ENCODE measurements at regions not wholly inside any gene's neighbourhood (a gene's known extent, or its start where the extent isn't known, plus 50 kb on each side); places are given as distances from the start of the nearest gene placed in this dataset.

- DNase-seq: no peak
These were observed 543.7 kb downstream of the ARAP2 start for GRCh38 chr4:35700663-35701062.

GRCh38 chr4:35709080-35709479 is 535.2 kb downstream of the ARAP2 start:
- no peak for DNase-seq

- no peak for DNase-seq
These were observed 534.0 kb downstream of the ARAP2 start for GRCh38 chr4:35710343-35710742.

GRCh38 chr4:35711127-35711526 is 533.2 kb downstream of the ARAP2 start:
- no peak for DNase-seq

- no peak for DNase-seq
These were observed 520.3 kb downstream of the ARAP2 start for GRCh38 chr4:35723973-35724372.

- DNase-seq: no peak
These were observed 519.2 kb downstream of the ARAP2 start for GRCh38 chr4:35725131-35725530.

- no peak for DNase-seq
These were observed 513.9 kb downstream of the ARAP2 start for GRCh38 chr4:35730414-35730813.

GRCh38 chr4:35734381-35735098 is 509.8 kb downstream of the ARAP2 start:
- DNase-seq: no peak

- no peak for DNase-seq
These were observed 505.0 kb downstream of the ARAP2 start for GRCh38 chr4:35739308-35739707.

GRCh38 chr4:35754047-35754446 is 490.3 kb downstream of the ARAP2 start:
- no peak for DNase-seq

- no peak for DNase-seq
These were observed 486.5 kb downstream of the ARAP2 start for GRCh38 chr4:35757836-35758235.

- no peak for DNase-seq
These were observed 483.5 kb downstream of the ARAP2 start for GRCh38 chr4:35760807-35761206.

GRCh38 chr4:35771571-35771970 is 472.7 kb downstream of the ARAP2 start:
- no peak for DNase-seq

GRCh38 chr4:35772291-35772690 is 472.0 kb downstream of the ARAP2 start:
- DNase-seq: no peak

GRCh38 chr4:35789899-35790574 is 454.3 kb downstream of the ARAP2 start:
- DNase-seq: no peak

- no peak for DNase-seq
These were observed 451.1 kb downstream of the ARAP2 start for GRCh38 chr4:35793045-35793722.

GRCh38 chr4:35793766-35794165 is 450.5 kb downstream of the ARAP2 start:
- no peak for DNase-seq

- DNase-seq: no peak
These were observed 443.6 kb downstream of the ARAP2 start for GRCh38 chr4:35800669-35801068.

- no peak for DNase-seq
These were observed 441.7 kb downstream of the ARAP2 start for GRCh38 chr4:35802644-35803043.

GRCh38 chr4:35818520-35818919 is 425.8 kb downstream of the ARAP2 start:
- no peak for DNase-seq

- no peak for DNase-seq
These were observed 424.3 kb downstream of the ARAP2 start for GRCh38 chr4:35820003-35820402.

GRCh38 chr4:35824231-35824630 is 420.1 kb downstream of the ARAP2 start:
- no peak for DNase-seq

- DNase-seq: no peak
These were observed 408.4 kb downstream of the ARAP2 start for GRCh38 chr4:35835893-35836292.
